ENCODE measurements at regions not wholly inside any gene's neighbourhood (a gene's known extent, or its start where the extent isn't known, plus 50 kb on each side); places are given as distances from the start of the nearest gene placed in this dataset.

DNA sequence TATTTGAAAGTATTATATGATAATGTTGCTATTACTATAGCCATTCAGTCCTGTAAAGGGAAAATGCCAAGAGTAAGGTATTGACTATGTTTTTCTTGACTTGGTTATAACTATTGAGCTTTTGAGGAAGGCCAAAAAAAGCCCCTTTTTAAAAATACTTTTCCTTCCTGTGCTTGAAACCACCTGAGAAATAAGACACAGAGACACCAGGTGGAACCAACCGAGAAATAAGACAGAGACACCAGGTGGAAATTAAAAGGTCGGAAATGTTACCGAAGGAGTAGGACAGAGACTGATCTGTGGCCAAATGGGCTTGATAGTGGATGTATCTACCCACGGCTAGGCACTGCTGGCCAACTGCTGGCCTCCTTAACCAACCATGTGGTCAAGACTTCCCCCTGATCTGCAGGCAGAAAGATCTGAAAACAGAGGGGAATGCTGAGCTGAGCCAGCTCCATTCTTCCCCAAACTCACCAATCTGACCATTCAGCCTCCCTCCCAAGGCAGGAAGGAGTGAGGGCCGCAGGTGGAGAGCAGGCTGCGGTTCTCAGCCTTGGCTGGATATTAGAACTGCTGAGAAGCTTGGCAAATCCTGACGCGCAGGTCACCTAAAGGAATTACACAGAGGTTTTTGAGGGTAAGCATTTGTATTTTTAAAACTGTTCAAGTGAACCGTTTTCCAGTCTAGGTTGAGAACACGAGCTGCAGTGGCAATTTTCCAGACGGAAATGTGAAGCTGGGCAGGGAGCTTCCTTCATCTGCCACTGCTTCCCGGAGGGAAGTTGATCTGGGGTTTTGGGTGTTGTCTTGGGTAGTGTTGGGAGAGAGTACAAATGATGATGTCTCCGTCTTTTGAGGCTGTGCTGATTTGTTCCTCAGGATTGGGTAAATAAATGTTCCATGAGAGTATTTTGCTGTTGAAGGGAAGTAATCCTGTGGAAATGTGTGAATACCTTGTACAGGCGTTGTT, 121.7 kb upstream of the EXOC2 start (continued):
- TF ChIP-seq, protein P1, sequence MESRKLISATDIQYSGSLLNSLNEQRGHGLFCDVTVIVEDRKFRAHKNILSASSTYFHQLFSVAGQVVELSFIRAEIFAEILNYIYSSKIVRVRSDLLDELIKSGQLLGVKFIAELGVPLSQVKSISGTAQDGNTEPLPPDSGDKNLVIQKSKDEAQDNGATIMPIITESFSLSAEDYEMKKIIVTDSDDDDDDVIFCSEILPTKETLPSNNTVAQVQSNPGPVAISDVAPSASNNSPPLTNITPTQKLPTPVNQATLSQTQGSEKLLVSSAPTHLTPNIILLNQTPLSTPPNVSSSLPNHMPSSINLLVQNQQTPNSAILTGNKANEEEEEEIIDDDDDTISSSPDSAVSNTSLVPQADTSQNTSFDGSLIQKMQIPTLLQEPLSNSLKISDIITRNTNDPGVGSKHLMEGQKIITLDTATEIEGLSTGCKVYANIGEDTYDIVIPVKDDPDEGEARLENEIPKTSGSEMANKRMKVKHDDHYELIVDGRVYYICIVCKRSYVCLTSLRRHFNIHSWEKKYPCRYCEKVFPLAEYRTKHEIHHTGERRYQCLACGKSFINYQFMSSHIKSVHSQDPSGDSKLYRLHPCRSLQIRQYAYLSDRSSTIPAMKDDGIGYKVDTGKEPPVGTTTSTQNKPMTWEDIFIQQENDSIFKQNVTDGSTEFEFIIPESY (IDR thresholded peaks at IDR 0.05; ENCODE audit: extremely low read depth, insufficient replicate concordance, low read length), result no peak

- TF ChIP-seq SP1 (IDR thresholded peaks at IDR 0.05; ENCODE audit: low read depth), result no peak
- TF ChIP-seq YY1 (IDR thresholded peaks at IDR 0.05; ENCODE audit: extremely low read depth, insufficient replicate concordance, low read depth, low read length), result no peak
- TF ChIP-seq, protein P2, sequence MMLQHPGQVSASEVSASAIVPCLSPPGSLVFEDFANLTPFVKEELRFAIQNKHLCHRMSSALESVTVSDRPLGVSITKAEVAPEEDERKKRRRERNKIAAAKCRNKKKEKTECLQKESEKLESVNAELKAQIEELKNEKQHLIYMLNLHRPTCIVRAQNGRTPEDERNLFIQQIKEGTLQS (IDR thresholded peaks at IDR 0.05), result no peak
- TF ChIP-seq POLR2A (IDR thresholded peaks at IDR 0.05; ENCODE audit: borderline replicate concordance, extremely low read depth, insufficient read depth, insufficient read length), result no peak
- no peak for TF ChIP-seq ZFX (IDR thresholded peaks at IDR 0.05)
- no peak for TF ChIP-seq CEBPB (IDR thresholded peaks at IDR 0.05; ENCODE audit: low read depth)
- TF ChIP-seq ZNF274 (IDR thresholded peaks at IDR 0.05; ENCODE audit: low read depth, low read length), result no peak
- TF ChIP-seq MAX (IDR thresholded peaks at IDR 0.05), result no peak
- TF ChIP-seq ELF1 (IDR thresholded peaks at IDR 0.05; ENCODE audit: borderline replicate concordance, low read depth), result no peak
- no peak for ATAC-seq
Observed at GRCh38 chr6:811831-812230, 118.9 kb upstream of the EXOC2 start.

More at GRCh38 chr6:811831-812230, 118.9 kb upstream of the EXOC2 start:
- intact Hi-C loops (cut with micrococcal nuclease), result no loop called here
- CTCF ChIA-PET, result no interaction called here
- Histone ChIP-seq H2AFZ (ENCODE audit: low read depth, low read length, poor library complexity, severe bottlenecking) (no peak overlapping the region), H3K9me2 (ENCODE audit: insufficient read depth) (no peaks in the 10 kb centered on the region), H4K20me1 (ENCODE audit: insufficient read depth) (no peaks in the 10 kb centered on the region), H3K27me3 (ENCODE audit: insufficient read depth, low read length) (no peaks in the 10 kb centered on the region), H3K4me1 (ENCODE audit: control insufficient read depth in 1 of 2, insufficient read depth in 2 of 2, low read length in 2 of 2) (no peaks in the 10 kb centered on the region), H3K4me2 (ENCODE audit: low read length) (no peak overlapping the region), H3K9me3 (ENCODE audit: control insufficient read depth in 1 of 2, insufficient read depth in 1 of 2, low read depth in 1 of 2, low read length in 2 of 2) (no peaks in the 10 kb centered on the region), H3K9ac (ENCODE audit: low read length) (no peak overlapping the region), H3K79me2 (ENCODE audit: insufficient read depth, low read length) (no peaks in the 10 kb centered on the region), H3K36me3 (ENCODE audit: control insufficient read depth in 1 of 2, insufficient read depth in 2 of 2, low read length in 2 of 2) (no peaks in the 10 kb centered on the region), H3K4me3 (replicated peaks in 1 of 2; ENCODE audit: low read depth in 1 of 2, low read length in 2 of 2) (no peak overlapping the region), H3K27ac (ENCODE audit: low read depth, low read length) (no peak overlapping the region)
- RAD21 ChIA-PET (ENCODE audit: low non-redundant PET in 1 of 2, low total read pairs in 2 of 2, uncharacterized antibody in 2 of 2, unreplicated experiment in 2 of 2), result no interaction called here
- no peak for DNase-seq (ENCODE audit: low read depth, low spot score)
- no TSS peak for BruUV-seq (replicated peaks)
- POLR2A ChIA-PET, result no interaction called here
